ENCODE measurements at regions not wholly inside any gene's neighbourhood (a gene's known extent, or its start where the extent isn't known, plus 50 kb on each side); places are given as distances from the start of the nearest gene placed in this dataset.

GRCh38 chr18:28973324-28973723, 796.4 kb upstream of the CDH2 start (continued):
- TF ChIP-seq PPARA (CRISPR knock-in tag; IDR thresholded peaks at IDR 0.05; ENCODE audit: borderline replicate concordance), result no peak

GRCh38 chr18:28972333-28972907, 795.5 kb upstream of the CDH2 start:
- ATAC-seq, result no peak
- TF ChIP-seq ZFP3 (CRISPR knock-in tag; IDR thresholded peaks at IDR 0.05) (no peak), PATZ1 (CRISPR knock-in tag; IDR thresholded peaks at IDR 0.05; ENCODE audit: borderline replicate concordance) (no peak), ZNF8 (CRISPR knock-in tag; IDR thresholded peaks at IDR 0.05) (no peak), ZC3H10 (CRISPR knock-in tag; IDR thresholded peaks at IDR 0.05) (no peak), CSDC2 (CRISPR knock-in tag; IDR thresholded peaks at IDR 0.05) (no peak), ESRRG (CRISPR knock-in tag; IDR thresholded peaks at IDR 0.05) (no peak), CSRNP3 (CRISPR knock-in tag; IDR thresholded peaks at IDR 0.05) (no peak), BACH2 (CRISPR knock-in tag; IDR thresholded peaks at IDR 0.05; ENCODE audit: borderline replicate concordance) (no peak), ZFP30 (CRISPR knock-in tag; IDR thresholded peaks at IDR 0.05) (no peak), RARB (CRISPR knock-in tag; IDR thresholded peaks at IDR 0.05) (no peak), PPARA (CRISPR knock-in tag; IDR thresholded peaks at IDR 0.05; ENCODE audit: borderline replicate concordance) (no peak), GLIS3 (CRISPR knock-in tag; IDR thresholded peaks at IDR 0.05) (no peak), CREB5 (CRISPR knock-in tag; IDR thresholded peaks at IDR 0.05; ENCODE audit: low read depth) (no peak), ISL1 (CRISPR knock-in tag; IDR thresholded peaks at IDR 0.05) (no peak), TCF4 (CRISPR knock-in tag; IDR thresholded peaks at IDR 0.05; ENCODE audit: borderline replicate concordance) (no peak), TSHZ2 (CRISPR knock-in tag; IDR thresholded peaks at IDR 0.05) (no peak)

GRCh38 chr18:28963481-28963880, 786.6 kb upstream of the CDH2 start:
- ATAC-seq, result no peak
- TF ChIP-seq ISL1 (CRISPR knock-in tag; IDR thresholded peaks at IDR 0.05) (no peak), ZC3H10 (CRISPR knock-in tag; IDR thresholded peaks at IDR 0.05) (no peak), TCF4 (CRISPR knock-in tag; IDR thresholded peaks at IDR 0.05; ENCODE audit: borderline replicate concordance) (no peak), GLIS3 (CRISPR knock-in tag; IDR thresholded peaks at IDR 0.05) (no peak), PATZ1 (CRISPR knock-in tag; IDR thresholded peaks at IDR 0.05; ENCODE audit: borderline replicate concordance) (no peak), PPARA (CRISPR knock-in tag; IDR thresholded peaks at IDR 0.05; ENCODE audit: borderline replicate concordance) (no peak), TOX (CRISPR knock-in tag; IDR thresholded peaks at IDR 0.05; ENCODE audit: borderline replicate concordance) (no peak)

GRCh38 chr18:28961669-28962228, 784.8 kb upstream of the CDH2 start:
- TF ChIP-seq TOX (CRISPR knock-in tag; IDR thresholded peaks at IDR 0.05; ENCODE audit: borderline replicate concordance) (no peak), POU6F1 (CRISPR knock-in tag; IDR thresholded peaks at IDR 0.05; ENCODE audit: borderline replicate concordance, low read depth) (no peak), ZNF565 (CRISPR knock-in tag; conservative IDR thresholded peaks at IDR 0.05; ENCODE audit: low read depth) (no peak), OSR1 (CRISPR knock-in tag; IDR thresholded peaks at IDR 0.05) (no peak), ISL1 (CRISPR knock-in tag; IDR thresholded peaks at IDR 0.05) (no peak)
- peak; percentile 56 for ATAC-seq

Measured in SK-N-SH treated with all-trans-retinoic acid at 6 μM for 48 hours (cell line).